ENCODE measurements at regions not wholly inside any gene's neighbourhood (a gene's known extent, or its start where the extent isn't known, plus 50 kb on each side); places are given as distances from the start of the nearest gene placed in this dataset.

- TF ChIP-seq POLR2AphosphoS5 (IDR thresholded peaks at IDR 0.05; ENCODE audit: low read depth, low read length) (no peak), POLR2A (IDR thresholded peaks at IDR 0.05; ENCODE audit: low read depth, low read length) (no peak), TAF1 (IDR thresholded peaks at IDR 0.05; ENCODE audit: low read depth, low read length) (no peak), SPI1 (IDR thresholded peaks at IDR 0.05; ENCODE audit: low read depth, low read length) (no peak), POU2F2 (IDR thresholded peaks at IDR 0.05; ENCODE audit: low read depth, low read length) (no peak)
These were observed 1039.8 kb upstream of the SEMA6A start for GRCh38 chr5:117614408-117614807.
